ENCODE measurements at regions not wholly inside any gene's neighbourhood (a gene's known extent, or its start where the extent isn't known, plus 50 kb on each side); places are given as distances from the start of the nearest gene placed in this dataset.
"Not testable (repeated sequence)": the region's sequence is repeated elsewhere in the genome, so short reads cannot be mapped to it uniquely, and the experiment has no call there.

GRCh38 chr1:101485712-101486111 is 248.9 kb downstream of the S1PR1 start:
- DNase-seq: no peak

- not testable (repeated sequence) for DNase-seq
Measured at GRCh38 chr1:101492144-101492543, 255.3 kb downstream of the S1PR1 start.

GRCh38 chr1:101493920-101494319 is 257.1 kb downstream of the S1PR1 start:
- not testable (repeated sequence) for DNase-seq

GRCh38 chr1:101496109-101496508 is 259.3 kb downstream of the S1PR1 start:
- DNase-seq: peak; percentile 8

- DNase-seq: no peak
Measured at GRCh38 chr1:101497881-101498559, 261.2 kb downstream of the S1PR1 start.

- not testable (repeated sequence) for DNase-seq
Measured at GRCh38 chr1:101504106-101504505, 267.3 kb downstream of the S1PR1 start.

- not testable (repeated sequence) for DNase-seq
Measured at GRCh38 chr1:101505240-101505639, 268.4 kb downstream of the S1PR1 start.

GRCh38 chr1:101506541-101507164 is 269.8 kb downstream of the S1PR1 start:
- peak; percentile 46 for DNase-seq

- DNase-seq: no peak
Measured at GRCh38 chr1:101507547-101507971, 270.7 kb downstream of the S1PR1 start.

GRCh38 chr1:101508913-101509312 is 272.1 kb downstream of the S1PR1 start:
- DNase-seq: no peak

GRCh38 chr1:101509370-101509769 is 272.6 kb downstream of the S1PR1 start:
- DNase-seq: no peak

- no peak for DNase-seq
Measured at GRCh38 chr1:101511202-101511891, 274.5 kb downstream of the S1PR1 start.

- peak; percentile 17 for DNase-seq
Measured at GRCh38 chr1:101520302-101520701, 283.5 kb downstream of the S1PR1 start.

- DNase-seq: no peak
Measured at GRCh38 chr1:101522486-101522885, 285.7 kb downstream of the S1PR1 start.

- no peak for DNase-seq
Measured at GRCh38 chr1:101526813-101527212, 290.0 kb downstream of the S1PR1 start.

GRCh38 chr1:101532377-101532776 is 295.6 kb downstream of the S1PR1 start:
- DNase-seq: no peak

- no peak for DNase-seq
Measured at GRCh38 chr1:101540161-101540560, 303.3 kb downstream of the S1PR1 start.

GRCh38 chr1:101546885-101547284 is 310.1 kb downstream of the S1PR1 start:
- DNase-seq: no peak

- no peak for DNase-seq
Measured at GRCh38 chr1:101547357-101547756, 310.5 kb downstream of the S1PR1 start.

- DNase-seq: no peak
Measured at GRCh38 chr1:101548376-101548775, 311.6 kb downstream of the S1PR1 start.

- DNase-seq: no peak
Measured at GRCh38 chr1:101550581-101550980, 313.8 kb downstream of the S1PR1 start.

GRCh38 chr1:101566883-101567538 is 330.2 kb downstream of the S1PR1 start:
- no peak for DNase-seq

GRCh38 chr1:101567582-101568189 is 330.9 kb downstream of the S1PR1 start:
- peak; percentile 62 for DNase-seq
